Right ventricle myocardium superior (tissue), 1 donor: ENCODE measurements at regions not wholly inside any gene's neighbourhood (a gene's known extent, or its start where the extent isn't known, plus 50 kb on each side); places are given as distances from the start of the nearest gene placed in this dataset.

Experiments
- ATAC-seq: fragments of 200-7000 bp; cut with Tn5 transposase; one replicate; pipeline ENCODE4 v1.9.1; 2020; ENCODE audit warnings: mild to moderate bottlenecking; ENCODE audit not compliant: poor library complexity
- DNase-seq: peaks from one replicate; pipeline ENCODE4 v3.0.0-alpha.2; 2020
- intact Hi-C: fragments of 100-400 bp; cut with DNase I; formaldehyde crosslinking; loops from one replicate; pipeline ENCODE4 v1.11.2; 2022
- donor health status: DM: no; HTN: yes; CAD: no; lungs with severe emphysema.

DNA sequence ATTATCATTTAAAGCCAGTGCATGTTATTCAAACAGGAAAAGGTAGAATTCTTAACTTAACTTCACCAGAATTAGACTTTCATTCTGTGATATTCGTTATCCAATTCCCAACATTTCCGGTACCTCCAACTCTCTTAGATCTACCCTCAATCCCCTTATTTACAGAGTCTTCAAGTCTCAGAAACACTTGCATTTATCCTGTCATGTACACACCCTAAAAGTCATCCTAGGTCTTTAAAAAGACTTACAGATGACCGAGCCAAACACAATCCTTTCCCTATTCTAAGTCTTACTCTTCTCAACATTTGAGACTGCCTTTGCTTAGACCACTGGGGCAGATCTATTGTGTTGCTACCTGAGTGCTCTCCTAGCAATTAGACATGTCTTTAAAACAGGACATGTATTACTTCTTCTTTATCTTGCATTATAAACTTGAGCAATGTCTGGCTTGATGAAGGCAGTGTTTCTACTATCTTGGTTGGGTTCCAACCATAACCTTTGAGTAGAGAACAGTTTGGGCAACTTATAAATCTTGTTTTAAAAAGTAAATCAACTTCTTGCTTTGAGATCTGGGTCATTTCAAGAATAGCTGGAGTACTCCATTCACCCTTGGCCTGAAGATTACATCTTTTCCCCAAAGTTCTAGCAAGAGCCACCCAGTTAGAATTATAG lies 140.6 kb upstream of the PLEKHG7 start:
- DNase-seq: no peak
- intact Hi-C loops: no loop called here
- ATAC-seq: peak; percentile 26

GRCh38 chr12:92561543-92561899 lies 141.3 kb upstream of the PLEKHG7 start:
- no peak for DNase-seq
- peak; percentile 93 for ATAC-seq
- intact Hi-C loops: no loop called here

- ATAC-seq (no peak), DNase-seq (no peak)
- intact Hi-C loops: no loop called here
Measured at GRCh38 chr12:92560713-92561542, 141.9 kb upstream of the PLEKHG7 start.

DNA sequence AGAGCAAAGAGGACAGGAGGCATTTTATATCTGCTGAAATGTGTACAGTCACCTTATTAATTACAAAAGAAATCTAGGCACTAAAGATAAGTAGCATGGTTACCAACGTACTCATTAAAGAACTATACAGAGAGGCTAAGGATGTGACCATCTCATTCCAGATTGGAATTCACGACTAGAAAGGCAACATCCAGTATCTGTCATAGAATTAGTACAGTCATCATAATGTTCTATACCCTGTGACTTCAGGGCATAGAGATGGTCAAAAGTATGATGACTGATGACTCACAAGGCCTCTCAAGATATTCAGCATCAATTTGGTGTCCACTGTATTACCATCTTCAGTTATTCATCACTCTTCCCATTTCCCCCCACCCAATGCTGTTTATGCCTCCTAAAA lies 144.0 kb upstream of the PLEKHG7 start:
- ATAC-seq: no peak
- intact Hi-C loops: no loop called here
- no peak for DNase-seq

DNA sequence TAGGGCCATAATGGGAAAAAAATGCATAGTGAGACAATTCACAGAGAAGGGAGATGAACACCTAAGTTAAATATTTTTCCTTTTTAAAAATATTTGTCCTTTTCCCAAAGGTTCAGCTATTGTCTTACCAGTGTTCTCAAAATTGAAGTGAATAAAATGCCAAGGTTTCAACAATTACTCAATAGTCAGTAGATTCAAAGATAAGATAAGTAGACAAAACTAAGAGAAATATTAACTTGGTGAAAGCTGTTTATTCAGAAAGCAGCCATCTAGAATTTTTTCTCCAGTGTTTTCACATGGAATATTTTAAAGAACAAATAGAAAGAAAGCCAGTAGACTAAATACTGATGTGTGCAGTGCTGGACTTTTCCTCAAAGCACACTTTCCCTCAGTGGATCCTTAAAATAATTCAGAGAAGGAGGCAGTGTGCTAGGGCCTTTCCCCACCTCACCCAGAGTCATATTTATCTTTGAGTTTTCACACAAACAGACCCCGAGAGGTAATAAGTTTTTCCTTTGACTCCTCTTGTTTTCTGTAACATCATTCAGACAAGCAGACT lies 144.5 kb upstream of the PLEKHG7 start:
- intact Hi-C loops: no loop called here
- no peak for ATAC-seq
- DNase-seq: no peak

- DNase-seq: no peak
- intact Hi-C loops: no loop called here
Measured at GRCh38 chr12:92557422-92557724, 145.4 kb upstream of the PLEKHG7 start.

DNA sequence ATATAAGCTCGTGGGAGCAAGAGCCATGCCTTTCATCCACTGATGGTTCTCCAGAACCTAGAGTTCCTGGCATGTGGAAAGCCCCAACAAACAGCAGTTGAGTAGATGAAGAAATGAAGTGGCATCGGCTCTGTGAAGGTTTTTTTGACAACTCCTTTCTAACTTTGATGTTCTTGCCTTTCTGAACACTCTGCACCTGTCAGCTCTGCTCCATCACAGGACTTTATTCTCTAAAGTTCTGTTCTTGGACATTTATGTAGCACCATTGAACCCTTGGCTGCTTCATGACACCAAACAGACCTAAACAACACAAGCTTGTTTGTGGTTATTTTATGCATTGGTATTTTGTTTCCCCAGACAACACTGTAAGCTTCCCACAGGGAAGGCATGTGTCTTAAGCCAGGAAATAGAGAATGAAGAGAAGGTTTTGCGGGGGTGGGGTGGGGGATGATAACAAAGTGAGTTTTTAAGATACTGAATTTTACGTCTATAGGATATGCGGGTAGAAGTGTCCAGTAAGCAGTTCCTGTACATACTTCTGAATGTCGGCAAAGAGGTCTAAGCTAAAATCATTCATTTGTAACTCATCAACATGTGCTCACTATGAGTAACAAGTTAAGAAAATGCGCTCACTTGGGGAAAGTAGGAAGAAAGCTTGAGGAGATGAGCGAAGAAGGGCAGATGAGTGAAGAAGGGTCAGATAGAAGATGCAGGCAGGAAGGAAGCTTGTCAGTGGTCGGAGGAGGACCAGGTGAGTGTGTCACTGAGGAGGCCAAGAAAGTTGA lies 146.0 kb upstream of the PLEKHG7 start:
- no peak for DNase-seq
- no peak for ATAC-seq
- intact Hi-C loops: no loop called here

More at GRCh38 chr12:92557422-92557724, 145.4 kb upstream of the PLEKHG7 start:
- ATAC-seq: no peak

DNA sequence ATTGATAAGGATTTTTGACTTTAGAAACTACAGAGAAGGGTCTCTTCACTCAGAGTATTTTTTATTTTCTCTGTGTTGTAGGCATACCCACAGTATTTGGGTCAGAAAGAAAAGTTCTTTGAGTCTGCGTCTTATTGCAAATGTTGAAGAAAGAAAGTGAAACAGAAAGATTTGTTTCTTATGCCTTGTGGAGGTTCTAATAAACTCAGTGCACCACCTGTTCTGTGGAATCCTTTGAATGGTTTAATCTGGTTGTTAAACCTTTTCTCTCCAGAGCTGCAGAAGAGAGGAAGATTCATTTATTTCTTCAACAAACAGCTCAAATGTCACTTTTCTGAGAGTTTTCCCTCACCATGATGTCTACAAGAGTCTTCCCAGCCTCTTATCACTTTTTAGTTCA lies 146.6 kb upstream of the PLEKHG7 start:
- no peak for DNase-seq
- intact Hi-C loops: no loop called here
- ATAC-seq: no peak

- DNase-seq (no peak), ATAC-seq (no peak)
- intact Hi-C loops: no loop called here
Measured at GRCh38 chr12:92554158-92555073, 148.4 kb upstream of the PLEKHG7 start.

- DNase-seq (peak; percentile 77), ATAC-seq (peak; percentile 95)
- intact Hi-C loops: no loop called here
Measured at GRCh38 chr12:92553389-92553788, 149.4 kb upstream of the PLEKHG7 start.

DNA sequence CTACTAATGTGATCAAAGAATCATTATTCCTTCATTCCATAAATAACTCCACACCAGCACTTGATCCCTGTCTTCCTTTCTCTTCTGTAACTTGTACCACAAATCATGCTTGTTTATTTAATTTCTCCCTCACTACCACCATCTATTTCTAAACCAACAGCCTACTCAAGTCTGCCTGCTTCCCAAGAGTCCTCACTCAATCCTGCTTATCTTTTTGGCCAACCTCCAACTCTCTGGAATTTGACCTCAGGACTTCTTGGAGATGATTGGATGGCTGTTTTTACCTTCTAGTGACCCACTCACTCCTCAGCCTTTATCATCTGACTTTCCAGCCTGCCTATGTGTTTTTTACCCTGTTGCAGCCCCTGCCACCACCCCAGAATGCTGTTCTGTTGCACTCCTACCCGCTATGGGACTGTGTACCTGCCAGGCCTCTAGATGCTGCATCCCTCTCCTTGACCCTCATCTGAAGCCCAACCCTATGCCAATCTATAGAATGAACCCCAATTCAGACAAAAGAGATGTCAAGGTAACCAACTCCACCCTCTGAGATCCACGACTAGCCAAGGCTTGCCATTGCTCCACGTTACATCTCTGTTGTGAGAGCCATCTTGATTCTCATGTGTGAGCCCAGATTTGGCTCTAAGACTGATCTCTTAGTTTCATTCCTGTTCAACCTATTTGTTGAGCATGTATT lies 150.2 kb upstream of the PLEKHG7 start:
- DNase-seq: no peak
- peak; percentile 34 for ATAC-seq
- intact Hi-C loops: no loop called here

- intact Hi-C loops: no loop called here
- no peak for ATAC-seq
- no peak for DNase-seq
Measured at GRCh38 chr12:92551853-92552397, 150.9 kb upstream of the PLEKHG7 start.

GRCh38 chr12:92551210-92551609 lies 151.6 kb upstream of the PLEKHG7 start:
- no peak for ATAC-seq
- no peak for DNase-seq
- intact Hi-C loops: no loop called here

DNA sequence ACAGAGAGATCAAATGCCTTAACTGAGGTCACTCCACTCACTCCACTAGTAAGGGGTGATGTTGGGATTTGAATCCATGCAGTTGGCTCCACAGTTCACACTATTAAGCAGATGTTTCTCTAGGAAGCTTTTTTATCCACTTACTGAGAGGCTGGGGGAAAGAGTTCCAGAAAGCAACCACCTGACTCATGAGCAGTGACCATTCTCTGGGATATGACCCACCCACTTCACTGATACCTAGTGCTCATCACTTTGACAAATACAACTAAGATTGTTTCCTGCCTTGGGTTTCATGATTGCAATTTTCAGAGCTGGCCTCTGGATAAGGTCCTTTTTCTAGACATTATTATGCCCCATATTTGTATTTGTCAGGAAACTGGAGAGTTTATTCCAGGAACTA lies 152.1 kb upstream of the PLEKHG7 start:
- intact Hi-C loops: no loop called here
- DNase-seq (no peak), ATAC-seq (no peak)

DNA sequence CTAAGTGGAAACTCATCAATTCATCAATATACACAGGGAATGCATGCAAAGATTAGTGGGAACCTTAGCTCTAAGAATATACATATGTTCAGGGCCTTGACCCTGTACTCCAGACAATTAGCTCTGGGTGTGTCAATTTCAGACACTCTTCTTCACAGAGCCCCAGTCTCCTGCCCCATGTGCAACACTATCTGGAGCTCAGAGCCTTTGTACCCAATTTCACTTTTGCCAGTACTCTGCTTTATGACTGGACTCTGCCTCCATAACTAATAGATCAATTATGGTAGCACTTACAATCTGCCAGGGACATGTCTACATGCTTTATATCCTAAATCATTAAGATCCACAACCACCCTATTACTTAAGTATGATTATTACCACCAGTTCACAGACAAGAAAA lies 152.5 kb upstream of the PLEKHG7 start:
- no peak for DNase-seq
- intact Hi-C loops: no loop called here
- no peak for ATAC-seq

DNA sequence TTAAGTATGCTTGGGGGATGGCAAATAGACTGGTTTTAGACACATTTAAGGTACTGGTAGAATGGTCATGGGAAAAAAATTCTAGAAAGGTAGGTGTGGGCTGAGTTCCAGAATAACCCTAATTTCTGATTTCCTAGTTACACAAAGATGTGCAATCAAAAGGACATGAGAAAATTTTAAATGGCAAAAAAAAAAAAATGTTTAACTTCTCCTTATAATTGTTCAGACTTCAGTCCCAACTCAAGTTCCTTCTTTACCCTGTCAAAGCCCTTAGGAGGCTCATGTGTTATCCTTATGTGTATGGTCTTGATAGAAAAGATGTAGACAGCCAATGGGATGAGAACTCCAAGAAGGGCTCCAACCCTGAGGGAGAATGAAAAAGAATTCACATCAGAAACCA lies 153.3 kb upstream of the PLEKHG7 start:
- no peak for DNase-seq
- intact Hi-C loops: no loop called here
- no peak for ATAC-seq

DNA sequence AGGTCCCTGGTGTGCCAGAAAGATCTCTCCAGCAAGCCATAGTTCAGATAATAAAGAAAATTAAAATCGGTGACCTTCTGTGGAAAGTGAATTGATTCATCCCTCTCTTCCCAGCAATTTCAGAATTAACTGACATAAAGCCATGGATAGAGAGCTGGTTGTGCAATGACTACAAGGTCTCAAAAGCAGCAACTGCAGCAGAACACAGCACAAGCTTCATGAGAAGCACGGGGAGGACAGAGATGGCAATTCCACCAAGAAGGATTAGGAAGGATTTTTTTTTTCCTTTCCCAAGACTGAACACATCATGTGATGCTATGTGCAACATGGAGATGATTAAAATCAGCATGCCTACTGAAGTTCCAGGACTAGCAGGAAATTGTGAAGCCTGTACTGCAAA lies 154.9 kb upstream of the PLEKHG7 start:
- intact Hi-C loops: no loop called here
- DNase-seq (no peak), ATAC-seq (no peak)

GRCh38 chr12:92547420-92547819 lies 155.4 kb upstream of the PLEKHG7 start:
- ATAC-seq (no peak), DNase-seq (no peak)
- intact Hi-C loops: no loop called here
